ENCODE measurements at regions not wholly inside any gene's neighbourhood (a gene's known extent, or its start where the extent isn't known, plus 50 kb on each side); places are given as distances from the start of the nearest gene placed in this dataset.

- ChIA-PET POLR2A (ENCODE audit: low non-redundant PET) (interaction anchor here (0.6 kb wide), 1 partner anchor 86 kb away, joined by 8 read pairs; no protein-coding TSS in a partner anchor), CTCF (no interaction called here)
- Histone ChIP-seq H3K36me3 (ENCODE audit: insufficient read depth, low read length, poor library complexity, severe bottlenecking) (no peaks in the 10 kb centered on the region), H3K9me3 (ENCODE audit: low read depth, low read length, poor library complexity, severe bottlenecking) (no peaks in the 10 kb centered on the region), H3K4me1 (ENCODE audit: insufficient read depth, low read length, poor library complexity, severe bottlenecking) (no peaks in the 10 kb centered on the region), H3K27me3 (replicated peaks; ENCODE audit: insufficient read depth, low read depth, low read length, poor library complexity) (no peaks in the 10 kb centered on the region), H3K27ac (ENCODE audit: low read depth, low read length, poor library complexity, severe bottlenecking) (no peak overlapping the region), H3K4me3 (ENCODE audit: low read depth, low read length, poor library complexity, severe bottlenecking) (no peak overlapping the region)
- no TSS peak for BruUV-seq (replicated peaks)
- no peak for TF ChIP-seq CTCF (conservative IDR thresholded peaks at IDR 0.05; ENCODE audit: low read depth, low read length)
- no peak for TF ChIP-seq EZH2 (IDR thresholded peaks at IDR 0.05; ENCODE audit: borderline replicate concordance, low read depth, low read length, poor library complexity, severe bottlenecking)
- DNase-seq (ENCODE audit: low spot score) = no peak
- intact Hi-C loops (cut with micrococcal nuclease; ENCODE audit: unreplicated experiment) = no loop called here
These were observed 65.2 kb upstream of the CECR2 start for GRCh38 chr22:17303840-17304779.

- BruUV-seq (replicated peaks) = no TSS peak
- H3K27ac ChIP-seq (ENCODE audit: low read depth, low read length, poor library complexity, severe bottlenecking) = no peak overlapping the region
- CTCF ChIA-PET = no interaction called here
These were observed 65.8 kb upstream of the CECR2 start for GRCh38 chr22:17303441-17303839.

DNA sequence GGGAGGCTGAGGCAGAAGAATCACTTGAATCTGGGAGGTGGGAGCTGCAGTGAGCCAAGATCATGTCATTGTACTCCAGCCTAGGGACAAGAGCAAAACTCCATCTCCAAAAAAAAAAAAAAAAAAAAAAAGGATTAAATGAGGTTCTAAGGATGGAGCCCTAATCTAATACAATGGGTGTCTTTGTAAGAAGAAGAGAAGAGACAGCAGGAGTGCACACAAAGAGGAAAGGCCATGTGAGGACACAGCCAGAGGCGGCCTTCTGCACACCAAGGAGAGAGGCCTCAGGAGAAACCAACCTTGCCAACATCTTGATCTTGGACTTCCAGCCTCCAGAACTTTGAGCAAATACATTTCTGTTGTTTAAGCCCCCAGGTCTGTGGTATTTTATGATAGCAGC lies 66.6 kb upstream of the CECR2 start:
- CTCF ChIA-PET = no interaction called here
- Histone ChIP-seq H3K4me1 (ENCODE audit: insufficient read depth, low read length, poor library complexity, severe bottlenecking) (no peaks in the 10 kb centered on the region), H3K4me3 (ENCODE audit: low read depth, low read length, poor library complexity, severe bottlenecking) (no peak overlapping the region), H3K27ac (ENCODE audit: low read depth, low read length, poor library complexity, severe bottlenecking) (no peak overlapping the region), H3K36me3 (ENCODE audit: insufficient read depth, low read length, poor library complexity, severe bottlenecking) (no peaks in the 10 kb centered on the region), H3K27me3 (replicated peaks; ENCODE audit: insufficient read depth, low read depth, low read length, poor library complexity) (no peaks in the 10 kb centered on the region), H3K9me3 (ENCODE audit: low read depth, low read length, poor library complexity, severe bottlenecking) (no peaks in the 10 kb centered on the region)
- DNase-seq (ENCODE audit: low spot score) = no peak
- TF ChIP-seq CTCF (conservative IDR thresholded peaks at IDR 0.05; ENCODE audit: low read depth, low read length) = no peak
- no peak for TF ChIP-seq EZH2 (IDR thresholded peaks at IDR 0.05; ENCODE audit: borderline replicate concordance, low read depth, low read length, poor library complexity, severe bottlenecking)
- BruUV-seq (replicated peaks) = no TSS peak
- intact Hi-C loops (cut with micrococcal nuclease; ENCODE audit: unreplicated experiment) = no loop called here
- POLR2A ChIA-PET (ENCODE audit: low non-redundant PET) = interaction anchor here (0.6 kb wide), 1 partner anchor 53 kb away, joined by 3 read pairs; no protein-coding TSS in a partner anchor

More at GRCh38 chr22:17303441-17303839, 65.8 kb upstream of the CECR2 start:
- Histone ChIP-seq H3K36me3 (ENCODE audit: insufficient read depth, low read length, poor library complexity, severe bottlenecking) (no peaks in the 10 kb centered on the region), H3K4me1 (ENCODE audit: insufficient read depth, low read length, poor library complexity, severe bottlenecking) (no peaks in the 10 kb centered on the region), H3K27me3 (replicated peaks; ENCODE audit: insufficient read depth, low read depth, low read length, poor library complexity) (no peaks in the 10 kb centered on the region), H3K9me3 (ENCODE audit: low read depth, low read length, poor library complexity, severe bottlenecking) (no peaks in the 10 kb centered on the region), H3K4me3 (ENCODE audit: low read depth, low read length, poor library complexity, severe bottlenecking) (no peak overlapping the region)
- no peak for DNase-seq (ENCODE audit: low spot score)
- POLR2A ChIA-PET (ENCODE audit: low non-redundant PET) = no interaction called here
- TF ChIP-seq CTCF (conservative IDR thresholded peaks at IDR 0.05; ENCODE audit: low read depth, low read length) (no peak), EZH2 (IDR thresholded peaks at IDR 0.05; ENCODE audit: borderline replicate concordance, low read depth, low read length, poor library complexity, severe bottlenecking) (no peak)
- intact Hi-C loops (cut with micrococcal nuclease; ENCODE audit: unreplicated experiment) = no loop called here
